ENCODE measurements at regions not wholly inside any gene's neighbourhood (a gene's known extent, or its start where the extent isn't known, plus 50 kb on each side); places are given as distances from the start of the nearest gene placed in this dataset.

DNA sequence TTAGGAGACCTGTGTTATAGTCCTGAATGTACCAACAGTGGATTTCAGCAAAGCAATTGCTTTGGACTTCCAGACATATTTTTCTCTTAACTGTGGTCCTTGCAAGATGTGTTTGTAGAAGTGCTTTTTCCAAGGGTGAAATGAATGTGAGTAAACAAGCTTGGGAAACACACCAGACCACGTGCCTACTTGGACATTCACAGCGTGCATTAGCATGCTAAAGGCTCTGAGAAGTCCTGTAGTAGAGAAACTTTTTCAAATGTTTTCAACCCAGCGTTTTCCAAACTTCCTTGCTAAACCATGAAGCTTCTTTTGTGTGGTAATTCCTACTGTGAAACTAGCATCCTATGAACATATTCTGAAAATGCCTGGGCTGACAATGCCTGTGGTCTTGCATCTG lies 91.2 kb upstream of the DBX1 start:
- CTCF ChIA-PET, result no interaction called here
- POLR2A ChIA-PET, result no interaction called here

DNA sequence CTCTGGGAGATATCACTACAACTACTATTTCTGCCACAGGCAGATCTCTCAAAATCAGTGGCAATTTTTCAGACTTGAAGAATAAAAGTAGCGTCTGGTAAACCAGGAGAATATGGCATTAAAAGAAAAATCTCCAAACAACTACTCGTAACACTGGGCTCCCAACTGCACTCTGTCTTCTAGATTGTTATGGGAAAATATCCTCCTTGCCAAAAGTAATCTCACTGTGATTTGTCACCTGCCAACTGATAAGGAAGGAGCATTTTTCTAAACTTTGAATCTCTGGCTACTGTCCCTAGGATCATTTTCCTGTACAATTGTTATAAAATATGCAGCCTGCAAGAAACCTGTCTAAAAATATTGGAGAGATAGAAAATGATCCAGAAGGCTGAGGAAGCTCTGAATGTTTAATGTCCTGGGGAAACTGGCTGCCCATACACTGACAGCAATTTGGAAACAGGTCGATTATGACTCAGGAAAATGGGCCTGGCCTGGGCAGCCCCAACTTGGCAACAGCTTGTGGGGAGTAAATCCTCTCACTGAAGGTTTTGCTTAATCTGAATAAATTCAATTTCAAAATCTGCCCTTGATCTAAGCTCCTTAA lies 90.5 kb upstream of the DBX1 start:
- CTCF ChIA-PET, result no interaction called here
- POLR2A ChIA-PET, result no interaction called here

DNA sequence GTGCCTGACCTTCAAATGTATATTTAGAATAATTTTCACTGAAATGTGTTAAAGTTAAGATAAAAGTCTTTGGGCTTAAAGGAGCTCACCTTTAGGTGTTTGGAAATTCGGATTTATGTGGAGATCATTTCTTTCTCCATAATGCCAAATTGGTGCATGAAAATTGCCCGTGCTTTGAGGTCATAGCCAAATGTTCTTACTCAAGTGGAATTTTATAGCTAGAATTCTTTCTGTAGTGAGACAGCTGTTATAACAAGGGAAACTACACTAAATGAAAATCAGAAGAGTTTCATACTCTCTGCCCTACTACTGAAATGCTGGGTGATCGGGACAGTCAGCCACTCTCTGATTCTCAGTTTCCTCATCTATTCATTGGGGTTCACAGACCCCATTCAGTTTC lies 89.5 kb upstream of the DBX1 start:
- CTCF ChIA-PET, result no interaction called here
- POLR2A ChIA-PET, result no interaction called here

GRCh38 chr11:20249378-20249777 lies 89.1 kb upstream of the DBX1 start:
- POLR2A ChIA-PET, result no interaction called here
- CTCF ChIA-PET, result no interaction called here

DNA sequence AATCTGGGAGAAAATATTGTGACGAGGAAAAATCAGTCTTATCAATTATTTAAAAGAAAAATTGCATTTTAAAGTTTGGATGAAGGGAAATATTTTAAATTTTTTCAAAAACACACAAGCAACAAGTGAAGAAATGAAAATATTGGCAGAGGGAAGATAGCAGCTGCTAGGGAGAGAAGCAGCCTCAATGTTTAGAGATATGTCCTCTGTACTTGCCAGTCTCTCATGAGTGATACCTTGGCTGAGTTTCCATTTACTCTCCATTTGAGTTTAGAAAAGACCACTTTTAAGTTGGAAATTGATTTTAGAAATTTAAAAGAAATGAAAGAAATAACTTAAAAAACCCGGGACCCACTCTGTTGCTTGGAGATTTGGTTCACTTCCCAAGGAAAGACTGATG lies 88.6 kb upstream of the DBX1 start:
- ChIA-PET POLR2A (no interaction called here), CTCF (no interaction called here)

DNA sequence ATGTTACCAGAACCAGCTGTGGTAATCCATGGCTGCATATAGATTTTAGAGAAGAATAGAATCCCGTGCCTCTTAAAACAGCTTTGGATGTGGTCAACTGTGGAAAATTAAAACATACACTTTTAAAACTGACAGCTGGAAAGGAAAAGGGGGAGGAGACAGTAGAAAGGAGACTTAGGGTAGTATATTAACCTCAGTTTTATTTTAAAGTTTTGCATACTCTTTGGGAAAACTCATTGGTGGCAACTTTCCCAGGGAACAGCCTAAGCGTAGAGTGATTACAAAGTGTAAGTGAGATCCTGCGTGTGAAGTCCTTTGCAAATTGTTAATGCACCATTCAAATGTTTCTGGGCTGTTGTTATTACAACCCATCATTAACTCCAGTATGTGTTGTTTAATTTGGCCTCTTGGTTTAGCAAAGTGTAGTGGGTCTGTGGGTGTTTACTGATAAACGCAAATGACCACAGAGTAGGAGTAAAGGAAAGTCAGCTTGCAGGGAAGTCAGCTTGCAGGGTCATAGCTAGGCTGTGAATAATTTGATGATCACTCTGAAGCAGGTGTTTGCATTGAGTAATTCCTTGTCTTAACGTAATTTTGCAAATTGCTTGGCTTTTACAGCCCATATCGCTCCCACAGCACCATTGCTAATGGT lies 88.0 kb upstream of the DBX1 start:
- ChIA-PET CTCF (no interaction called here), POLR2A (no interaction called here)

DNA sequence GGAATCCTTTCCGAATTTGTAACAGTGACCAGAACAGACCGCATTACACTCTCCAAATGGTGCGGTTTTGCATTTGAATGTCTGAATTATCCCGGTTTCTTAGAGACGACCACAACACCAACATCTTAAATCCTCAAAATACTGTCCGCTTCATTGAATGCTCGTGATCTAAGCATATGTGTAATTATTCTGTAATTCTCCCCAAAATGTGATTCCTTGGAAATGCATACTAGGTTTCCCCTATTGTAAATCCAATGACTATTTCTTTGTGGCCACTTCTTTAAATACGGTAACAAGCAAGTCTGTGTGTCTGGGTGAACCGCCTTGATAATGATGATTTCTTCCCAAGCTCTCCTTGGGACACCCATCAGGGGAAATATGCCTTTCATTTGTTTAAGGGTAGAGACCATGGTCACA lies 87.3 kb upstream of the DBX1 start:
- ChIA-PET CTCF (no interaction called here), POLR2A (no interaction called here)

DNA sequence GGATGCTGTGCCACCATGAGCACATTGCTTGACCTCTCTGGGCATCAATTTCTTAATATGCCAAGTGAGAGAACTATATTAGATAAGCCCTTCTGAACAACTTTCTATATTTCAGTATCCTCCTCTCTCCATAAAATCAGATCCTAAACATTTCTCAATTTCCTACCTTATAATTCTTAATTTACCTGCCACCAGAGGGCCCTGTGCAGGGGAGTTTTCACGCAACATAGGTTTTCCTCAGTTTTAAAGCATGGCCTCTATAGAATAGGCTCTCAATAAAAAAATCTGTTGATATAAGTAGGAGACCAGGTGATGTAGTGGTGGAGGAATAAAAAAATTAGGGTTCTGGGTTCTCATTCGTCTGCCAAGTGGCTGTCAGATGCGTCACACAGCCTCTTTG lies 83.7 kb upstream of the DBX1 start:
- ChIA-PET POLR2A (no interaction called here), CTCF (no interaction called here)

DNA sequence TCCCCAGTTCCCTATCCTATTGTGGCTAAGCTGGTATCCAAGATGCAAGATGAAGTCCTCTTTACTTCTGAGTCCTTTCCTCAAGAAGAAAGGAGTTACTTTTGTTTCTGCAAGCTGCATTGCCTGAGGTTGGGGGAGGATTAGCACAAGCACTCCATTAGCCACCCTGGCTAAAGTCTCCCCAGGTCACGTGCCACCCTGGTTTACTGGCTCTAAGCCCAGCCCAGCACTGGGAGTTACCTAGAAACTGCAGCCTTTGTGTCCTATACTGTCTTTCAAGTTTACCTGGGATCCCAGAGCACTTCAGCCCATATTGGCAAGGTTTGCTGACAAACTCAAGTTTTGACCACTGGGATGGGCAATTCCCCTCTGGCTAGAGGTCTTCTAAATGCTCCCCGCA lies 78.4 kb upstream of the DBX1 start:
- ChIA-PET POLR2A (no interaction called here), CTCF (no interaction called here)

GRCh38 chr11:20235164-20235563 lies 74.9 kb upstream of the DBX1 start:
- POLR2A ChIA-PET, result no interaction called here
- CTCF ChIA-PET, result no interaction called here

GRCh38 chr11:20227631-20228030 lies 67.4 kb upstream of the DBX1 start:
- ChIA-PET CTCF (no interaction called here), POLR2A (no interaction called here)

GRCh38 chr11:20226933-20227332 lies 66.7 kb upstream of the DBX1 start:
- CTCF ChIA-PET, result no interaction called here
- POLR2A ChIA-PET, result no interaction called here

- POLR2A ChIA-PET, result no interaction called here
- CTCF ChIA-PET, result no interaction called here
Observed at GRCh38 chr11:20221566-20221965, 61.3 kb upstream of the DBX1 start.

GRCh38 chr11:20213790-20214189 lies 53.5 kb upstream of the DBX1 start:
- ChIA-PET POLR2A (no interaction called here), CTCF (no interaction called here)

GRCh38 chr11:20211691-20212090 lies 51.4 kb upstream of the DBX1 start:
- CTCF ChIA-PET, result no interaction called here

More at GRCh38 chr11:20211691-20212090, 51.4 kb upstream of the DBX1 start:
- POLR2A ChIA-PET, result no interaction called here
